HG02571 (cell line): ENCODE measurements at regions not wholly inside any gene's neighbourhood (a gene's known extent, or its start where the extent isn't known, plus 50 kb on each side); places are given as distances from the start of the nearest gene placed in this dataset.

Experiments
- ATAC-seq: cut with Tn5 transposase; IDR thresholded peaks from one replicate; pipeline ENCODE4 v1.9.1; 2021; ENCODE audit warnings: mild to moderate bottlenecking, moderate library complexity; ENCODE audit not compliant: unreplicated experiment

- ATAC-seq = no peak
Observed at GRCh38 chr18:73797419-73797818, 350.2 kb downstream of the FBXO15 start.

GRCh38 chr18:73793386-73793785 lies 354.2 kb downstream of the FBXO15 start:
- no peak for ATAC-seq

- no peak for ATAC-seq
Observed at GRCh38 chr18:73791081-73791480, 356.6 kb downstream of the FBXO15 start.

- no peak for ATAC-seq
Observed at GRCh38 chr18:73790587-73790986, 357.0 kb downstream of the FBXO15 start.

GRCh38 chr18:73787316-73787715 lies 360.3 kb downstream of the FBXO15 start:
- no peak for ATAC-seq

- ATAC-seq = no peak
Observed at GRCh38 chr18:73785300-73785699, 362.3 kb downstream of the FBXO15 start.

- no peak for ATAC-seq
Observed at GRCh38 chr18:73784853-73785252, 362.8 kb downstream of the FBXO15 start.

- no peak for ATAC-seq
Observed at GRCh38 chr18:73782405-73782804, 365.2 kb downstream of the FBXO15 start.

- ATAC-seq = no peak
Observed at GRCh38 chr18:73780218-73780617, 367.4 kb downstream of the FBXO15 start.

- no peak for ATAC-seq
Observed at GRCh38 chr18:73778032-73778359, 369.6 kb downstream of the FBXO15 start.

GRCh38 chr18:73777356-73778031 lies 370.1 kb downstream of the FBXO15 start:
- no peak for ATAC-seq

GRCh38 chr18:73774811-73775509 lies 372.7 kb downstream of the FBXO15 start:
- no peak for ATAC-seq

- no peak for ATAC-seq
Observed at GRCh38 chr18:73768043-73768442, 379.6 kb downstream of the FBXO15 start.

GRCh38 chr18:73766910-73767515 lies 380.6 kb downstream of the FBXO15 start:
- no peak for ATAC-seq

- ATAC-seq = no peak
Observed at GRCh38 chr18:73758446-73758845, 389.2 kb downstream of the FBXO15 start.

- ATAC-seq = no peak
Observed at GRCh38 chr18:73756256-73757091, 391.2 kb downstream of the FBXO15 start.

- no peak for ATAC-seq
Observed at GRCh38 chr18:73752965-73753364, 394.7 kb downstream of the FBXO15 start.

- no peak for ATAC-seq
Observed at GRCh38 chr18:73752546-73752945, 395.1 kb downstream of the FBXO15 start.

- no peak for ATAC-seq
Observed at GRCh38 chr18:73750052-73750451, 397.6 kb downstream of the FBXO15 start.

GRCh38 chr18:73749304-73749703 lies 398.3 kb downstream of the FBXO15 start:
- no peak for ATAC-seq

- no peak for ATAC-seq
Observed at GRCh38 chr18:73748731-73749130, 398.9 kb downstream of the FBXO15 start.
